Endothelial cell of umbilical vein (primary cell): ENCODE measurements at regions not wholly inside any gene's neighbourhood (a gene's known extent, or its start where the extent isn't known, plus 50 kb on each side); places are given as distances from the start of the nearest gene placed in this dataset.

Experiments
- BruUV-seq: library from RNA; stranded (reverse); fragments of 400-500 nt; replicated peaks from 2 replicates; lab custom pipeline; 2021; lab: Mats Ljungman, UMichigan
- CTCF ChIA-PET: fragments of 300-600, 350-600 bp; sonication (Branson Sonifier 250); formaldehyde crosslinking; loops from one replicate; lab custom pipeline; 2021; ENCODE audit warnings: antibody characterized with exemption, inconsistent platforms; lab: Charles Lee
- POLR2A ChIA-PET: fragments of 300-600, 350-600 bp; sonication (Branson Sonifier 250); formaldehyde crosslinking; loops from one replicate; lab custom pipeline; 2021; ENCODE audit warnings: antibody characterized with exemption, inconsistent platforms; lab: Charles Lee
- DNase-seq: peaks from one replicate; pipeline ENCODE4 v3.0.0-alpha.2; 2011; ENCODE audit warnings: low read depth, low spot score
- FAIRE-seq: peaks from 2 replicates; lab custom pipeline; 2011; peaks lifted over from hg19 to GRCh38; lab: Jason Lieb, UNC
- H2AFZ ChIP-seq: 2 replicates; pipeline ENCODE4 v1.6.0; 2012; ENCODE audit warnings: low read depth, low read length, control low read depth, inconsistent platforms
- H3K27ac ChIP-seq: 2 replicates; pipeline ENCODE4 v1.5.1; 2011; ENCODE audit warnings: low read depth, mild to moderate bottlenecking, control low read depth, low read length, moderate library complexity; ENCODE audit not compliant: insufficient read depth
- H3K27me3 ChIP-seq, 2 experiments: 2 replicates each; pipeline versions ENCODE4 v1.6.0 to v1.6.1; 2011; ENCODE audit warnings: low read length in 2 of 2, mixed read lengths in 1 of 2; ENCODE audit not compliant: control insufficient read depth in 2 of 2, insufficient read depth in 2 of 2
- H3K36me3 ChIP-seq, 2 experiments: 2 replicates in 1 of 2; 3 replicates in 1 of 2; pipeline ENCODE4 v1.5.1; 2011; ENCODE audit warnings: low read length in 2 of 2, mild to moderate bottlenecking in 1 of 2, moderate library complexity in 1 of 2; ENCODE audit not compliant: control insufficient read depth in 2 of 2, insufficient read depth in 2 of 2; ENCODE audit errors: extremely low read depth in 1 of 2
- H3K4me1 ChIP-seq: 3 replicates; pipeline ENCODE4 v1.5.1; 2011; ENCODE audit warnings: mild to moderate bottlenecking, low read length; ENCODE audit not compliant: control insufficient read depth, insufficient read depth; ENCODE audit errors: extremely low read depth
- H3K4me2 ChIP-seq: 2 replicates; pipeline ENCODE4 v1.6.1; 2011; ENCODE audit warnings: low read length, control low read depth, mixed read lengths; ENCODE audit not compliant: insufficient read depth
- H3K4me3 ChIP-seq, 3 experiments: fragments of 200-600 bp in 1 of 3; sonication (generic), shearing (Covaris generic) in 1 of 3; replicated peaks in 1 of 3; 2 replicates each; pipeline ENCODE4 v1.5.1; 2011 to 2016; ENCODE audit warnings: control low read depth in 3 of 3, low read length in 3 of 3, mild to moderate bottlenecking in 2 of 3, inconsistent platforms in 1 of 3, low read depth in 1 of 3, moderate library complexity in 1 of 3; ENCODE audit not compliant: insufficient read depth in 1 of 3
- H3K79me2 ChIP-seq: 2 replicates; pipeline ENCODE4 v1.6.0; 2012; ENCODE audit warnings: low read length, inconsistent platforms; ENCODE audit not compliant: control insufficient read depth, insufficient read depth
- H3K9ac ChIP-seq: replicated peaks from 2 replicates; pipeline ENCODE3; 2011; ENCODE audit warnings: low read length, control low read depth; ENCODE audit not compliant: insufficient read depth; ENCODE audit errors: extremely low read depth
- H3K9me1 ChIP-seq: replicated peaks from 3 replicates; pipeline ENCODE4 v1.6.0; 2011; ENCODE audit warnings: mild to moderate bottlenecking, low read length; ENCODE audit not compliant: control insufficient read depth, insufficient read depth; ENCODE audit errors: extremely low read depth
- H3K9me3 ChIP-seq: replicated peaks from 2 replicates; pipeline ENCODE4 v1.5.1; 2012; ENCODE audit warnings: low read length, inconsistent platforms; ENCODE audit not compliant: control insufficient read depth, insufficient read depth
- H4K20me1 ChIP-seq: replicated peaks from 2 replicates; pipeline ENCODE3; 2011; ENCODE audit warnings: mild to moderate bottlenecking, low read length; ENCODE audit not compliant: control insufficient read depth, insufficient read depth; ENCODE audit errors: extremely low read depth
- EZH2 ChIP-seq: IDR thresholded peaks from 2 replicates; pipeline ENCODE4 v1.6.1; 2012; ENCODE audit warnings: borderline replicate concordance, low read depth, mild to moderate bottlenecking, moderate library complexity, low read length, inconsistent platforms; ENCODE audit not compliant: severe bottlenecking
- FOS ChIP-seq: IDR thresholded peaks from 2 replicates; pipeline ENCODE4 v1.6.1; 2011; ENCODE audit warnings: mild to moderate bottlenecking, low read length, moderate library complexity, borderline replicate concordance; ENCODE audit not compliant: insufficient read depth
- JUN ChIP-seq: IDR thresholded peaks from 2 replicates; pipeline ENCODE4 v1.6.1; 2011; ENCODE audit warnings: borderline replicate concordance, low read depth; ENCODE audit not compliant: insufficient read length, insufficient read depth
- MYC ChIP-seq: IDR thresholded peaks from one replicate; pipeline ENCODE4 v1.6.1; 2011; ENCODE audit warnings: mild to moderate bottlenecking, low read depth, low read length
- POLR2A ChIP-seq: IDR thresholded peaks from 2 replicates; pipeline ENCODE4 v1.6.1; 2012; ENCODE audit warnings: low read depth, mild to moderate bottlenecking, control low read depth, low read length
- POLR2AphosphoS5 ChIP-seq: IDR thresholded peaks from 2 replicates; pipeline ENCODE4 v1.6.1; 2012; ENCODE audit warnings: low read depth, mild to moderate bottlenecking, control low read depth, low read length, moderate library complexity; ENCODE audit not compliant: insufficient read depth
- dilution Hi-C: fragments of 300-500 bp; cut with MboI; formaldehyde crosslinking; loops from one replicate; pipeline ENCODE4 v1.15.0; 2019; ENCODE audit warnings: low sequenced_read_pairs; ENCODE audit not compliant: extremely low pct_ligation_motif_present
- intact Hi-C: fragments of 100-400 bp; cut with micrococcal nuclease; formaldehyde crosslinking; loops from one replicate; pipeline ENCODE4 v1.10.0; 2022
- TF ChIP-seq, protein P1 (sequence below): IDR thresholded peaks from 2 replicates; pipeline ENCODE4 v1.6.1; 2011; ENCODE audit not compliant: insufficient read depth, insufficient read length

DNA sequence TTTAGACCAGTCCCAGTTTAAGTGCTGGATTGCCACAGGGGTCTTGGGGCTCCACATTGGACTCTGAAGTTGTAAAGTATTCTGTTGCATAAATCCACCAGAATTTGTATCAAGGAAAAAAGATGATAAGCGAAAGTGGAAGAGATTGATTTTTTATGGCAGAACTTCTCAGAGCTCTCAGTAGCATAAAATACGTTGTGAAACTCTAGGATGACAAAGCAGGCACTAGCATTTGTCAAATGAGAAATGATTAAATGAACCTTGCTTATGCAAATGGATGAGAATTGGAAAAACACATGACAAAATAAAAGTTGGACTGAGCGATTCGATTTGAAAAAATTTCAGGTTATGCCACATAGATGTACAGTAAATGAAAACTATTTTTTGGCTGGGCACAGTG, 253.8 kb upstream of the RAB4A start:
- Histone ChIP-seq H3K9ac (no peak overlapping the region), H4K20me1 (no peaks in the 10 kb centered on the region), H3K79me2 (no peaks in the 10 kb centered on the region), H3K9me3 (no peaks in the 10 kb centered on the region), H3K36me3 (no peaks in the 10 kb centered on the region), H3K4me2 (no peak overlapping the region), H3K9me1 (no peaks in the 10 kb centered on the region), H3K27me3 (no peaks in the 10 kb centered on the region), H3K27ac (no peak overlapping the region), H3K4me1 (no peaks in the 10 kb centered on the region), H2AFZ (no peak overlapping the region), H3K4me3 (no peak overlapping the region)
- TF ChIP-seq, protein P1, sequence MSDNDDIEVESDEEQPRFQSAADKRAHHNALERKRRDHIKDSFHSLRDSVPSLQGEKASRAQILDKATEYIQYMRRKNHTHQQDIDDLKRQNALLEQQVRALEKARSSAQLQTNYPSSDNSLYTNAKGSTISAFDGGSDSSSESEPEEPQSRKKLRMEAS, result no peak
- no peak for TF ChIP-seq POLR2A
- no peak for TF ChIP-seq EZH2
- POLR2A ChIA-PET, result no interaction called here
- intact Hi-C loops, result no loop called here
- no peak for FAIRE-seq
- BruUV-seq, result no TSS peak
- dilution Hi-C loops, result no loop called here
- CTCF ChIA-PET, result no interaction called here
- no peak for DNase-seq

DNA sequence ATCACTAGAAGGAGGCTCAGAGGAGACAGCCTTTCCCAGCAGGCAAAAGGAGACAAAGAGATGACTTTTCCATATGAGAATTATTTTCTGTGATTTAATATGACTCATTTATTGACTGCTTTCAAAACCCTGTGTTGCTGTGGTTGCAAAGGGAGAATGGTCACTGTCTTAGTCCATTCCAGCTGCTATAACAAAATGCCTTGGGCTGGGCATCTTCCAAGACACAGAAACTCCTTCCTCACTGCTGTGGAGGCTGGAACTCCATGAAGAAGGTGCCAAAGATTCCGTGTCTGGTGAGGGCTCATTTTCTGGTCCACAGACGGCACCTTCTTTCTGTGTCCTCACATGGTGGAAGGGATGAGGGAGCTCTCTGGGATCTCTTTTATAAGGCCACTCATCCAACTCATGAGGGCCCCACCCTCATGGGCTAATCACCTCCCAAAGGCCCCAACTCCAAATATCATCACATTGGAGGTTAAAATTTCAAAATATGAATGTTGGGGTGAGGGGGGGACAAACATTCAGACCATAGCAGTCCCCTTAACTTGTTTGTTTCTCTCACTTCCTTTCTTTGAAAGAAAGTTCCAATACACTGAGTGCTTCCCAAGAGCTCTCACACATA, 252.1 kb upstream of the RAB4A start:
- TF ChIP-seq POLR2AphosphoS5, result no peak
- no peak for TF ChIP-seq JUN
- TF ChIP-seq MYC, result no peak
- no peak for TF ChIP-seq FOS
- CTCF ChIA-PET, result no interaction called here
- DNase-seq (no peak), FAIRE-seq (no peak)
- dilution Hi-C loops (no loop called here), intact Hi-C loops (no loop called here)
- Histone ChIP-seq H3K27me3 (no peaks in the 10 kb centered on the region), H3K27ac (no peak overlapping the region), H3K36me3 (no peaks in the 10 kb centered on the region), H3K4me2 (no peak overlapping the region), H3K4me3 (no peak overlapping the region), H3K4me1 (no peaks in the 10 kb centered on the region), H3K9me3 (no peaks in the 10 kb centered on the region), H4K20me1 (no peaks in the 10 kb centered on the region), H3K9me1 (no peaks in the 10 kb centered on the region), H3K79me2 (no peaks in the 10 kb centered on the region), H2AFZ (no peak overlapping the region), H3K9ac (no peak overlapping the region)
- BruUV-seq, result no TSS peak
- POLR2A ChIA-PET, result no interaction called here
